ENCODE measurements at regions not wholly inside any gene's neighbourhood (a gene's known extent, or its start where the extent isn't known, plus 50 kb on each side); places are given as distances from the start of the nearest gene placed in this dataset.

- Histone ChIP-seq H3K36me3 (ENCODE audit: insufficient read depth) (no peaks in the 10 kb centered on the region), H3K4me3 (no peak overlapping the region), H3F3A (replicated peaks; ENCODE audit: low read depth) (no peaks in the 10 kb centered on the region), H4K20me1 (replicated peaks; ENCODE audit: insufficient read depth) (no peaks in the 10 kb centered on the region), H3K9me2 (ENCODE audit: insufficient read depth) (no peaks in the 10 kb centered on the region), H3K4me2 (no peak overlapping the region), H3K4me1 (ENCODE audit: insufficient read depth) (peaks cover 11% of the 10 kb centered on the region), H3K27me3 (ENCODE audit: insufficient read depth) (no peaks in the 10 kb centered on the region), H3K27ac (ENCODE audit: low read depth) (no peak overlapping the region), H3K79me2 (replicated peaks; ENCODE audit: insufficient read depth) (no peaks in the 10 kb centered on the region), H2AFZ (no peak overlapping the region)
- Mint-ChIP-seq H3K27me3 (ENCODE audit: insufficient read depth, low read depth, poor library complexity) (peaks cover 2% of the 10 kb centered on the region), H3K9me3 (peaks cover under 1% of the 10 kb centered on the region; the same call in 1 of the 3 replicates), H3K27ac (no peak overlapping the region), H3K4me1 (peaks cover 12% of the 10 kb centered on the region), H3K36me3 (ENCODE audit: low read depth) (no peaks in the 10 kb centered on the region), H3K4me3 (no peak overlapping the region)
- ATAC-seq, result no peak
- DNase-seq (ENCODE audit: low spot score), result no peak
- TF ChIP-seq STAT1 (IDR thresholded peaks at IDR 0.05; ENCODE audit: unreplicated experiment) (no peak), ZNF331 (CRISPR knock-in tag; IDR thresholded peaks at IDR 0.05; ENCODE audit: low read depth) (no peak), NANOG (IDR thresholded peaks at IDR 0.05; ENCODE audit: borderline replicate concordance) (no peak), ZNF114 (CRISPR knock-in tag; IDR thresholded peaks at IDR 0.05) (no peak), EZH2phosphoT487 (IDR thresholded peaks at IDR 0.05; ENCODE audit: unreplicated experiment) (no peak), EZH2 (IDR thresholded peaks at IDR 0.05; ENCODE audit: low read depth, unreplicated experiment) (no peak), POLR2AphosphoS5 (IDR thresholded peaks at IDR 0.05; ENCODE audit: low read depth) (no peak), JUNB (IDR thresholded peaks at IDR 0.05; ENCODE audit: unreplicated experiment) (no peak), REST (IDR thresholded peaks at IDR 0.05; ENCODE audit: unreplicated experiment) (no peak), ETS1 (IDR thresholded peaks at IDR 0.05) (no peak), ZNF462 (CRISPR knock-in tag; IDR thresholded peaks at IDR 0.05) (no peak), CREB1 (CRISPR knock-in tag; IDR thresholded peaks at IDR 0.05; ENCODE audit: low read depth) (no peak)
- TF ChIP-seq, protein P1, sequence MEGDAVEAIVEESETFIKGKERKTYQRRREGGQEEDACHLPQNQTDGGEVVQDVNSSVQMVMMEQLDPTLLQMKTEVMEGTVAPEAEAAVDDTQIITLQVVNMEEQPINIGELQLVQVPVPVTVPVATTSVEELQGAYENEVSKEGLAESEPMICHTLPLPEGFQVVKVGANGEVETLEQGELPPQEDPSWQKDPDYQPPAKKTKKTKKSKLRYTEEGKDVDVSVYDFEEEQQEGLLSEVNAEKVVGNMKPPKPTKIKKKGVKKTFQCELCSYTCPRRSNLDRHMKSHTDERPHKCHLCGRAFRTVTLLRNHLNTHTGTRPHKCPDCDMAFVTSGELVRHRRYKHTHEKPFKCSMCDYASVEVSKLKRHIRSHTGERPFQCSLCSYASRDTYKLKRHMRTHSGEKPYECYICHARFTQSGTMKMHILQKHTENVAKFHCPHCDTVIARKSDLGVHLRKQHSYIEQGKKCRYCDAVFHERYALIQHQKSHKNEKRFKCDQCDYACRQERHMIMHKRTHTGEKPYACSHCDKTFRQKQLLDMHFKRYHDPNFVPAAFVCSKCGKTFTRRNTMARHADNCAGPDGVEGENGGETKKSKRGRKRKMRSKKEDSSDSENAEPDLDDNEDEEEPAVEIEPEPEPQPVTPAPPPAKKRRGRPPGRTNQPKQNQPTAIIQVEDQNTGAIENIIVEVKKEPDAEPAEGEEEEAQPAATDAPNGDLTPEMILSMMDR (conservative IDR thresholded peaks at IDR 0.05; ENCODE audit: low read depth in 2 of 2), result no peak
These were observed 204.5 kb upstream of the G2E3 start for GRCh38 chr14:30354439-30354838.

Measured in GM23338 (cell line).